ENCODE measurements at regions not wholly inside any gene's neighbourhood (a gene's known extent, or its start where the extent isn't known, plus 50 kb on each side); places are given as distances from the start of the nearest gene placed in this dataset.

DNA sequence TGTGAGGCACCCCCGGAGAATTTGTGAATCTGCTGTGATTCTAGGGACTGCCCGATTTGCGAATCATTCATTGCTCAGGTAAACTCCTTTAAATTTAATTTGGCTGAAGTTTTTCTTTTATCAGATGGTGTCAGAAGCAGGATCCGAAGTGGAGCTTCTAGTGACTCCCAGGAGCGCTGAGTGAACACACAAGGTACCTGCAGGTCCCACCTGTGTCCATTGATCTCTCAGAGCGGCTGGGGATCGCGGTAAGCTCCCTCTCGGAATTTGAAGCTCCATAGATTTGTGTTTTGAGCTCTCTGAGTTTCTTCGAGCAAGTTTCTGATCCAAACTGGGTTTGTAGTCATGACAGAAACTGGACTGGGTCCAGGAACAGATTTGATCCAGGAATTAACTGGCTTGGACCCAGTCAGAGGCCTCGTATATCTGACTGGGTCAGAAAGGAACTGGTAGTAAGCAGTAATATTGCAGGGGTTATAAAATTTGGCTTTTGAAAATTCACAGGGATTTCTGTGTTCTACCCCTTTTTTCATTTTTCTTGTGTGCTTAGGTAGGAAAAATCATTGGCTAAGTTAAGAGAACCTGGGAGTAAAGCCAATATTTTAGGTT is 56.2 kb upstream of the EDEM3 start (continued):
- no peak for TF ChIP-seq MAX (IDR thresholded peaks at IDR 0.05)
- TF ChIP-seq POLR2A (IDR thresholded peaks at IDR 0.05; ENCODE audit: borderline replicate concordance, extremely low read depth, insufficient read depth, insufficient read length): no peak
- no peak for TF ChIP-seq CBX3 (IDR thresholded peaks at IDR 0.05; ENCODE audit: low read depth)
- no peak for TF ChIP-seq SIN3A (IDR thresholded peaks at IDR 0.05; ENCODE audit: low read depth)

DNA sequence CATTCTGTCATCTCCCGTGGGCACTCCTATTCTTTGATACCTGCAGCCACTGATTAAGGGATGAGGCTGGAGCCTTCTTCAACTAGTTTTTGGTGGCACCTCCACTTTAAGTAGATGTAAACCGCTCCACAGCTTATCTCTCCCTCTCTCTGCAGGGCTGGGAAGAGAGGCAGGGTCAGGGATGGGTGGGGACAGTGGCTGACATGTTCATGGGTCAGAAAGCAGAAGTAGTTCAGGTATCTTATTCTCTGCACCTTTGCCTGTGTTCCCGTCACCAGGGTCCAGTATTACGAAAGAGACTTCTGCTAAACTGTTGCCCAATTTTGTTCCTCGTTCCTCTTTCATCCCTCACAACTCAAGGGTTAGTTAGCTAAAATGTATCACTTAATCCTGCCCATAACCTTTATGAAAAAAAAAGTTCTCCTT is 51.7 kb upstream of the EDEM3 start:
- no peak overlapping the region for H3K9ac ChIP-seq (ENCODE audit: low read length)
- DNase-seq (ENCODE audit: low read depth, low spot score): no peak
- ChIA-PET RAD21 (ENCODE audit: low non-redundant PET in 1 of 2, low total read pairs in 2 of 2, uncharacterized antibody in 2 of 2, unreplicated experiment in 2 of 2) (interaction anchor here (0.7 kb wide), 2 partner anchors 175 to 206 kb away, joined by 3 read pairs; no protein-coding TSS in a partner anchor), POLR2A (no interaction called here), CTCF (interaction anchor here (0.6 to 3.6 kb wide), 7 partner anchors 10 to 864 kb away, joined by 3 to 53 read pairs (median 12); no protein-coding TSS in a partner anchor)
- no peak overlapping the region for H3K4me2 ChIP-seq (ENCODE audit: low read length)
- H4K20me1 ChIP-seq (ENCODE audit: insufficient read depth): no peaks in the 10 kb centered on the region
- H2AFZ ChIP-seq (ENCODE audit: low read depth, low read length, poor library complexity, severe bottlenecking): no peak overlapping the region
- H3K4me1 ChIP-seq (ENCODE audit: control insufficient read depth in 1 of 2, insufficient read depth in 2 of 2, low read length in 2 of 2): 0 out of 4 replicates have a peak, but pooled peaks cover 0 to 3% of the 10 kb centered on the region in 2 experiments
- H3K79me2 ChIP-seq (ENCODE audit: insufficient read depth, low read length): no peaks in the 10 kb centered on the region
- no peaks in the 10 kb centered on the region for H3K27me3 ChIP-seq (ENCODE audit: insufficient read depth, low read length)
- no peaks in the 10 kb centered on the region for H3K9me2 ChIP-seq (ENCODE audit: insufficient read depth)
- H3K27ac ChIP-seq (ENCODE audit: low read depth, low read length): no peak overlapping the region
- H3K9me3 ChIP-seq (ENCODE audit: control insufficient read depth in 1 of 2, insufficient read depth in 1 of 2, low read depth in 1 of 2, low read length in 2 of 2): no peaks in the 10 kb centered on the region
- no TSS peak for BruUV-seq (replicated peaks)
- no peak overlapping the region for H3K4me3 ChIP-seq (replicated peaks in 1 of 2; ENCODE audit: low read depth in 1 of 2, low read length in 2 of 2)
- TF ChIP-seq CBX3 (IDR thresholded peaks at IDR 0.05; ENCODE audit: low read depth): no peak
- no peak for TF ChIP-seq EGR1 (IDR thresholded peaks at IDR 0.05; ENCODE audit: low read depth)
- TF ChIP-seq CTCF (IDR thresholded peaks at IDR 0.05 in 2 of 3, conservative IDR thresholded peaks at IDR 0.05 in 1 of 3; ENCODE audit: borderline replicate concordance in 1 of 3, insufficient read depth in 1 of 3, low read depth in 2 of 3, low read length in 2 of 3): no peak
- no peak for TF ChIP-seq EZH2phosphoT487 (IDR thresholded peaks at IDR 0.05; ENCODE audit: borderline replicate concordance)
- TF ChIP-seq SRF (IDR thresholded peaks at IDR 0.05; ENCODE audit: low read depth): no peak
- TF ChIP-seq REST (IDR thresholded peaks at IDR 0.05; ENCODE audit: low read depth): no peak
- TF ChIP-seq ZBTB33 (IDR thresholded peaks at IDR 0.05; ENCODE audit: extremely low read depth, insufficient replicate concordance, low read length): no peak
- no peak for TF ChIP-seq SIN3A (IDR thresholded peaks at IDR 0.05; ENCODE audit: low read depth)
- TF ChIP-seq POLR2AphosphoS5 (IDR thresholded peaks at IDR 0.05; ENCODE audit: low read depth, low read length): no peak
- TF ChIP-seq, protein P1, sequence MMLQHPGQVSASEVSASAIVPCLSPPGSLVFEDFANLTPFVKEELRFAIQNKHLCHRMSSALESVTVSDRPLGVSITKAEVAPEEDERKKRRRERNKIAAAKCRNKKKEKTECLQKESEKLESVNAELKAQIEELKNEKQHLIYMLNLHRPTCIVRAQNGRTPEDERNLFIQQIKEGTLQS (IDR thresholded peaks at IDR 0.05): no peak
- ATAC-seq: no peak
- intact Hi-C loops (cut with micrococcal nuclease): loop anchor here (5.0 to 10.0 kb wide), 2 partner anchors 866 to 1408 kb away; no protein-coding TSS in a partner anchor
- H3K36me3 ChIP-seq (ENCODE audit: control insufficient read depth in 1 of 2, insufficient read depth in 2 of 2, low read length in 2 of 2): no peaks in the 10 kb centered on the region
